A549 (cell line): ENCODE measurements at regions not wholly inside any gene's neighbourhood (a gene's known extent, or its start where the extent isn't known, plus 50 kb on each side); places are given as distances from the start of the nearest gene placed in this dataset.

ENCODE experiments used
- ATAC-seq, 2 experiments: fragments of 200-7000 bp in 1 of 2; fragments of >200 bp in 1 of 2; cut with Nextera tagmentation in 1 of 2; cut with Tn5 transposase in 1 of 2; 3 replicates each; pipeline versions ENCODE4 v1.8.0 to v1.9.1; 2018 to 2020; ENCODE audit warnings: mild to moderate bottlenecking in 1 of 2, moderate library complexity in 1 of 2
- CTCF ChIA-PET: fragments of 300-600 bp; sonication (Branson Sonifier 250); formaldehyde crosslinking; extraction: SDS; loops from one replicate; lab custom pipeline; 2021; ENCODE audit warnings: antibody characterized with exemption, inconsistent platforms; lab: Yijun Ruan, JAX
- POLR2A ChIA-PET: fragments of 350-600 bp; formaldehyde crosslinking; extraction: SDS; loops from one replicate; lab custom pipeline; 2021; ENCODE audit warnings: antibody characterized with exemption, inconsistent platforms; lab: Yijun Ruan, JAX
- DNase-seq, 2 experiments: peaks; one replicate each; pipeline versions ENCODE4 v3.0.0 to v3.0.0-alpha.2; 2011 to 2016; ENCODE audit warnings: low read depth in 1 of 2, low spot score in 1 of 2
- FAIRE-seq: peaks from 2 replicates; lab custom pipeline; 2011; peaks lifted over from hg19 to GRCh38; lab: Jason Lieb, UNC
- H3K27ac ChIP-seq, 2 experiments: fragments of >200 bp; sonication (Bioruptor Twin); formaldehyde crosslinking; 3 replicates each; pipeline ENCODE4 v1.5.1; 2016 to 2017
- H3K4me1 ChIP-seq: fragments of >200 bp; sonication (Bioruptor Twin); formaldehyde crosslinking; 3 replicates; pipeline ENCODE4 v1.6.1; 2016
- H3K4me2 ChIP-seq: fragments of >200 bp; sonication (Bioruptor Twin); formaldehyde crosslinking; 3 replicates; pipeline ENCODE4 v1.6.1; 2016
- H3K4me3 ChIP-seq: fragments of >200 bp; sonication (Bioruptor Twin); formaldehyde crosslinking; 3 replicates; pipeline ENCODE4 v1.5.1; 2016
- H3K9me3 ChIP-seq: fragments of >200 bp; sonication (Bioruptor Twin); formaldehyde crosslinking; 3 replicates; pipeline ENCODE4 v1.6.1; 2016
- BCL3 ChIP-seq: fragments of >200 bp; sonication (Bioruptor Twin); formaldehyde crosslinking; IDR thresholded peaks from 3 replicates; pipeline ENCODE4 v1.6.1; 2016
- CEBPB ChIP-seq, 2 experiments: fragments of >200 bp in 1 of 2; sonication (Bioruptor Twin) in 1 of 2; formaldehyde crosslinking in 1 of 2; IDR thresholded peaks; 2 replicates each; pipeline ENCODE4 v1.6.1; 2012 to 2016
- E2F6 ChIP-seq: IDR thresholded peaks from 2 replicates; pipeline ENCODE4 v1.6.1; 2012; ENCODE audit warnings: low read depth, borderline replicate concordance
- FOXS1 ChIP-seq: fragments of 250-450 bp; sonication (Bioruptor Pico); IDR thresholded peaks from 2 replicates; pipeline ENCODE4 v1.5.0; 2020; ENCODE audit warnings: mild to moderate bottlenecking, moderate library complexity
- GATA3 ChIP-seq: IDR thresholded peaks from 2 replicates; pipeline ENCODE4 v1.6.1; 2012; ENCODE audit warnings: borderline replicate concordance
- HOXB5 ChIP-seq: fragments of 250-450 bp; sonication (Bioruptor Pico); IDR thresholded peaks from 2 replicates; pipeline ENCODE4 v1.5.0; 2020; ENCODE audit warnings: mild to moderate bottlenecking, moderate library complexity
- JUNB ChIP-seq: fragments of >200 bp; sonication (Bioruptor Twin); formaldehyde crosslinking; IDR thresholded peaks from 2 replicates; pipeline ENCODE4 v1.6.1; 2016
- MAFK ChIP-seq: fragments of 450-650 bp; IDR thresholded peaks from 2 replicates; pipeline ENCODE4 v1.6.1; 2014; ENCODE audit not compliant: partially characterized antibody
- PBX3 ChIP-seq: IDR thresholded peaks from 2 replicates; pipeline ENCODE4 v1.6.1; 2012
- POLR2AphosphoS2 ChIP-seq: conservative IDR thresholded peaks from 2 replicates; pipeline ENCODE4 v1.6.1; 2012; ENCODE audit warnings: low read length, improper control_type of control experiment, inconsistent platforms
- REST ChIP-seq: fragments of 200-600 bp; sonication (generic); IDR thresholded peaks from 2 replicates; pipeline ENCODE4 v1.6.1; 2016; ENCODE audit warnings: antibody characterized with exemption, mild to moderate bottlenecking, moderate library complexity
- SREBF2 ChIP-seq: fragments of 450-650 bp; IDR thresholded peaks from 2 replicates; pipeline ENCODE4 v1.6.1; 2014; ENCODE audit warnings: mild to moderate bottlenecking, moderate library complexity
- TP53 ChIP-seq: fragments of 250-450 bp; sonication (Bioruptor Pico); IDR thresholded peaks from 2 replicates; pipeline ENCODE4 v1.5.0; 2021; ENCODE audit warnings: mild to moderate bottlenecking, moderate library complexity
- WGBS: methylation state at CpG from one replicate; pipeline ENCODE4 v1.1.6; 2017; ENCODE audit errors: missing lambda C conversion rate; 5-methylcytosine and 5-hydroxymethylcytosine counted together

GRCh38 chr22:49662681-49663080 is 165.0 kb downstream of the BRD1 start:
- DNase-seq (no peak), ATAC-seq (no peak), FAIRE-seq (no peak)
- ChIA-PET CTCF (no interaction called here), POLR2A (no interaction called here)
- H3K4me3 ChIP-seq = no peak overlapping the region
- WGBS = 40% methylated on average over 18 of the region's 18 CpGs
- no peak for TF ChIP-seq SREBF2
- no peak for TF ChIP-seq HOXB5
- no peak for TF ChIP-seq JUNB
- no peaks in the 10 kb centered on the region for H3K4me1 ChIP-seq
- H3K27ac ChIP-seq = no peak overlapping the region
- no peak overlapping the region for H3K4me2 ChIP-seq
- no peaks in the 10 kb centered on the region for H3K9me3 ChIP-seq

GRCh38 chr22:49660794-49661781 is 166.6 kb downstream of the BRD1 start:
- WGBS = 37% methylated on average over 7 of the region's 40 CpGs

More at GRCh38 chr22:49660794-49661781, 166.6 kb downstream of the BRD1 start:
- CTCF ChIA-PET = no interaction called here
- no peak for FAIRE-seq
- TF ChIP-seq TP53 (CRISPR knock-in tag) (no peak), E2F6 (no peak), FOXS1 (CRISPR knock-in tag) (no peak), GATA3 (no peak), MAFK (no peak), CEBPB (IDR thresholded peaks at IDR 0.05) (no peak), REST (no peak), PBX3 (no peak), POLR2AphosphoS2 (no peak), BCL3 (no peak), HOXB5 (no peak)
- TF ChIP-seq, all 56 proteins: peak for 0
- H3K27ac ChIP-seq = no peak overlapping the region
- no peak overlapping the region for H3K4me3 ChIP-seq
- ATAC-seq (no peak), DNase-seq (no peak)
- H3K9me3 ChIP-seq = no peaks in the 10 kb centered on the region
- POLR2A ChIA-PET = no interaction called here
- no peaks in the 10 kb centered on the region for H3K4me1 ChIP-seq
- H3K4me2 ChIP-seq = no peak overlapping the region
